ENCODE measurements at regions not wholly inside any gene's neighbourhood (a gene's known extent, or its start where the extent isn't known, plus 50 kb on each side); places are given as distances from the start of the nearest gene placed in this dataset.

DNA sequence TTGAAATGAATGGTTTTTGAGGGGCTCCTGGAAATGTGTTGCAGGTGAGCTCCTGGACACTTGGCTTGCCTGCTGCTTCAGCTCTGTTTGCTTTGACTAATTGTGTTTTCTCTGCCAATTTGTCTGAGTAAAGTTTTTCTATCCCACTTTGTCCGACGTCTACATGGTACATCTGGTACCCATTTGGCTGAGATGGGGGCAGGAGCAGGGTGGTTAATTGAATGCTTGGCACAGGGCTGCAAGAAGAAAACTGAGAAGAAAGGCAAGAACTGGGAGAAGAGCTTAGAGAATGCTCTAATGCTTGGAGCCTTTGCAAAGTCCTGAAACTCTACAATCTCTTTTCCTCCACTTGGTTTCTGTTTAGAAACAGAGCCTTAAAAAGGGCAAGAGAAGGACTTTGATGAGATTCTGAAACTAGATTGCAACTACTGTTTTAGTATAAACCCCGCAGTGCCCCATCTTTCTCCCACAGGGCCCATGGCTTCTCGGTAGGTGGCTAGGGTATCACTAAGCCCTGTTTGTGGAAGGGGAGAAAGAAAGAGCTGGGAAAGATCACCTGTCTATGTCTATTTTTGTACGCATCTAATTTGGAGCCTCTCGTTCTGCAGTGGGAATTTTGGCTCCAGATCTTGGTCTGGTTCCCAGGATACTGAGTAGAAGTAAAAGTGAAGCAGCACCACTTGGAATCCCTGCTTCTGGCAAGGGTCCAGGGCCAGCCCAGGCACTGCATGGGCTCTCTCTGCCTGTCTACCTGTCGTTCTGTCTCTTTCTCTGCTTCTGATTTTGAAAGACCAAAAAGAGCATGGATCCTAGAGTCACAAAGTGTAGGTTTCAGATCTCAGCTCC, 214.4 kb downstream of the SEMA6A start:
- H3K4me1 ChIP-seq (ENCODE audit: insufficient read depth, poor library complexity, severe bottlenecking) = no peaks in the 10 kb centered on the region
- no peaks in the 10 kb centered on the region for H3K27me3 ChIP-seq (ENCODE audit: insufficient read depth, poor library complexity, severe bottlenecking)
- TF ChIP-seq, protein P1, sequence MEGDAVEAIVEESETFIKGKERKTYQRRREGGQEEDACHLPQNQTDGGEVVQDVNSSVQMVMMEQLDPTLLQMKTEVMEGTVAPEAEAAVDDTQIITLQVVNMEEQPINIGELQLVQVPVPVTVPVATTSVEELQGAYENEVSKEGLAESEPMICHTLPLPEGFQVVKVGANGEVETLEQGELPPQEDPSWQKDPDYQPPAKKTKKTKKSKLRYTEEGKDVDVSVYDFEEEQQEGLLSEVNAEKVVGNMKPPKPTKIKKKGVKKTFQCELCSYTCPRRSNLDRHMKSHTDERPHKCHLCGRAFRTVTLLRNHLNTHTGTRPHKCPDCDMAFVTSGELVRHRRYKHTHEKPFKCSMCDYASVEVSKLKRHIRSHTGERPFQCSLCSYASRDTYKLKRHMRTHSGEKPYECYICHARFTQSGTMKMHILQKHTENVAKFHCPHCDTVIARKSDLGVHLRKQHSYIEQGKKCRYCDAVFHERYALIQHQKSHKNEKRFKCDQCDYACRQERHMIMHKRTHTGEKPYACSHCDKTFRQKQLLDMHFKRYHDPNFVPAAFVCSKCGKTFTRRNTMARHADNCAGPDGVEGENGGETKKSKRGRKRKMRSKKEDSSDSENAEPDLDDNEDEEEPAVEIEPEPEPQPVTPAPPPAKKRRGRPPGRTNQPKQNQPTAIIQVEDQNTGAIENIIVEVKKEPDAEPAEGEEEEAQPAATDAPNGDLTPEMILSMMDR (IDR thresholded peaks at IDR 0.05; ENCODE audit: poor library complexity, severe bottlenecking) = no peak
- ATAC-seq (ENCODE audit: low read depth) (no peak), DNase-seq (ENCODE audit: low spot score) (no peak)
- no peak overlapping the region for H3K27ac ChIP-seq (ENCODE audit: poor library complexity, severe bottlenecking)
- H3K36me3 ChIP-seq (ENCODE audit: low read depth) = no peaks in the 10 kb centered on the region
- no peak overlapping the region for H3K4me3 ChIP-seq (ENCODE audit: severe bottlenecking)
- H3K9me3 ChIP-seq (ENCODE audit: severe bottlenecking) = no peaks in the 10 kb centered on the region

- no peaks in the 10 kb centered on the region for H3K36me3 ChIP-seq (ENCODE audit: low read depth)
- DNase-seq (ENCODE audit: low spot score) (no peak), ATAC-seq (ENCODE audit: low read depth) (no peak)
- H3K27ac ChIP-seq (ENCODE audit: poor library complexity, severe bottlenecking) = no peak overlapping the region
- H3K9me3 ChIP-seq (ENCODE audit: severe bottlenecking) = no peaks in the 10 kb centered on the region
- H3K4me3 ChIP-seq (ENCODE audit: severe bottlenecking) = no peak overlapping the region
- no peaks in the 10 kb centered on the region for H3K4me1 ChIP-seq (ENCODE audit: insufficient read depth, poor library complexity, severe bottlenecking)
- TF ChIP-seq, protein P1 (IDR thresholded peaks at IDR 0.05; ENCODE audit: poor library complexity, severe bottlenecking) = no peak
- no peaks in the 10 kb centered on the region for H3K27me3 ChIP-seq (ENCODE audit: insufficient read depth, poor library complexity, severe bottlenecking)
Observed at GRCh38 chr5:116359592-116359991, 215.0 kb downstream of the SEMA6A start.

GRCh38 chr5:116358911-116359418, 215.7 kb downstream of the SEMA6A start:
- Histone ChIP-seq H3K4me3 (ENCODE audit: severe bottlenecking) (no peak overlapping the region), H3K36me3 (ENCODE audit: low read depth) (no peaks in the 10 kb centered on the region), H3K27ac (ENCODE audit: poor library complexity, severe bottlenecking) (no peak overlapping the region), H3K9me3 (ENCODE audit: severe bottlenecking) (no peaks in the 10 kb centered on the region), H3K4me1 (ENCODE audit: insufficient read depth, poor library complexity, severe bottlenecking) (no peaks in the 10 kb centered on the region), H3K27me3 (ENCODE audit: insufficient read depth, poor library complexity, severe bottlenecking) (no peaks in the 10 kb centered on the region)
- ATAC-seq (ENCODE audit: low read depth) = no peak
- TF ChIP-seq, protein P1 (IDR thresholded peaks at IDR 0.05; ENCODE audit: poor library complexity, severe bottlenecking) = no peak
- no peak for DNase-seq (ENCODE audit: low spot score)

DNA sequence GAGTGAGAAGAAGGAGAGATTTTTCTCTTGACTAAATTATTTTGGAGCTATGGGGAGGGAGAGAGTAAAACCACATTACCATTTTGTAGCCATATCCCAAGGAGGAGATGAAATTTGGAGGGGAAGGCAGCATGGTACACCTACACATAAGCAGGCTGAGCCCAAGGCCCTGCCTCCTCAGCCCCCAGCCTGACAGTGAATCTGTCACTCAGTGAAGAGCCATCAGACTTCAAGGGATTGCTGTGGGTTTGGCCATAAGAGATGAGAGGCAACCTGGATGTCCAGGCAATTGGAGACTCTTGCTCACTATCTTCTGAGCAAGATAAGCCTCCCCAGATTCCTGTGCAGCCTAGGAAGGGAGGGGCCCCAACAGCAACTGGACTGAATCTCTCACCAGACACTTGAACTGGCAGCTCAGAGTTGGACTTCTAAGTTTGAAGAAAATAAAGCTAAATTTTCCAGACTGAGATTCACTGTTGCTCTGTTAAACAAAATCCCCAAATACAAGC, 216.6 kb downstream of the SEMA6A start:
- H3K27ac ChIP-seq (ENCODE audit: poor library complexity, severe bottlenecking) = no peak overlapping the region
- TF ChIP-seq, protein P1 (IDR thresholded peaks at IDR 0.05; ENCODE audit: poor library complexity, severe bottlenecking) = no peak
- no peaks in the 10 kb centered on the region for H3K4me1 ChIP-seq (ENCODE audit: insufficient read depth, poor library complexity, severe bottlenecking)
- H3K9me3 ChIP-seq (ENCODE audit: severe bottlenecking) = no peaks in the 10 kb centered on the region
- no peaks in the 10 kb centered on the region for H3K36me3 ChIP-seq (ENCODE audit: low read depth)
- H3K27me3 ChIP-seq (ENCODE audit: insufficient read depth, poor library complexity, severe bottlenecking) = no peaks in the 10 kb centered on the region
- no peak for DNase-seq (ENCODE audit: low spot score)
- H3K4me3 ChIP-seq (ENCODE audit: severe bottlenecking) = no peak overlapping the region
- ATAC-seq (ENCODE audit: low read depth) = no peak

All from RWPE2 (cell line).